ENCODE measurements at regions not wholly inside any gene's neighbourhood (a gene's known extent, or its start where the extent isn't known, plus 50 kb on each side); places are given as distances from the start of the nearest gene placed in this dataset.
"Not testable (repeated sequence)": the region's sequence is repeated elsewhere in the genome, so short reads cannot be mapped to it uniquely, and the experiment has no call there.

GRCh38 chr3:68523330-68523729, 409.0 kb downstream of the TAFA4 start:
- Histone ChIP-seq H3K9me2 (replicated peaks; ENCODE audit: control insufficient read depth, low read length) (no peaks in the 10 kb centered on the region), H3F3A (ENCODE audit: control insufficient read depth, insufficient read depth) (no peaks in the 10 kb centered on the region), H3K36me3 (ENCODE audit: control insufficient read depth, low read length) (no peaks in the 10 kb centered on the region), H3K4me2 (ENCODE audit: low read length) (no peak overlapping the region), H4K20me1 (ENCODE audit: control insufficient read depth, insufficient read depth, low read depth, low read length) (no peaks in the 10 kb centered on the region), H3K4me3 (ENCODE audit: low read length) (no peak overlapping the region), H3K27me3 (ENCODE audit: control insufficient read depth, low read length) (no peaks in the 10 kb centered on the region), H3K79me2 (ENCODE audit: control insufficient read depth, low read length) (no peaks in the 10 kb centered on the region), H3K4me1 (ENCODE audit: control insufficient read depth, low read length) (no peaks in the 10 kb centered on the region), H3K27ac (ENCODE audit: low read depth, low read length) (no peak overlapping the region), H3K9me3 (ENCODE audit: control insufficient read depth, insufficient read depth, low read length) (no peaks in the 10 kb centered on the region)
- TF ChIP-seq CTCF (IDR thresholded peaks at IDR 0.05; ENCODE audit: low read depth, low read length, poor library complexity, severe bottlenecking) (no peak), EZH2phosphoT487 (IDR thresholded peaks at IDR 0.05; ENCODE audit: borderline replicate concordance, low read length) (no peak)

- Histone ChIP-seq H3F3A (ENCODE audit: control insufficient read depth, insufficient read depth) (no peaks in the 10 kb centered on the region), H3K9me3 (ENCODE audit: control insufficient read depth, insufficient read depth, low read length) (no peaks in the 10 kb centered on the region), H3K27me3 (ENCODE audit: control insufficient read depth, low read length) (no peaks in the 10 kb centered on the region), H4K20me1 (ENCODE audit: control insufficient read depth, insufficient read depth, low read depth, low read length) (no peaks in the 10 kb centered on the region), H3K79me2 (ENCODE audit: control insufficient read depth, low read length) (no peaks in the 10 kb centered on the region), H3K4me2 (ENCODE audit: low read length) (no peak overlapping the region), H3K9me2 (replicated peaks; ENCODE audit: control insufficient read depth, low read length) (no peaks in the 10 kb centered on the region), H3K4me3 (ENCODE audit: low read length) (no peak overlapping the region), H3K36me3 (ENCODE audit: control insufficient read depth, low read length) (no peaks in the 10 kb centered on the region), H3K4me1 (ENCODE audit: control insufficient read depth, low read length) (no peaks in the 10 kb centered on the region), H3K27ac (ENCODE audit: low read depth, low read length) (no peak overlapping the region)
- TF ChIP-seq CTCF (IDR thresholded peaks at IDR 0.05; ENCODE audit: low read depth, low read length, poor library complexity, severe bottlenecking) (no peak), EZH2phosphoT487 (IDR thresholded peaks at IDR 0.05; ENCODE audit: borderline replicate concordance, low read length) (no peak)
These were observed 417.1 kb downstream of the TAFA4 start for GRCh38 chr3:68515237-68515636.

- Histone ChIP-seq H3K9me2 (replicated peaks; ENCODE audit: control insufficient read depth, low read length) (no peaks in the 10 kb centered on the region), H3K4me2 (ENCODE audit: low read length) (no peak overlapping the region), H3K27me3 (ENCODE audit: control insufficient read depth, low read length) (no peaks in the 10 kb centered on the region), H3K27ac (ENCODE audit: low read depth, low read length) (no peak overlapping the region), H3K79me2 (ENCODE audit: control insufficient read depth, low read length) (no peaks in the 10 kb centered on the region), H4K20me1 (ENCODE audit: control insufficient read depth, insufficient read depth, low read depth, low read length) (no peaks in the 10 kb centered on the region), H3K4me1 (ENCODE audit: control insufficient read depth, low read length) (no peaks in the 10 kb centered on the region), H3K9me3 (ENCODE audit: control insufficient read depth, insufficient read depth, low read length) (no peaks in the 10 kb centered on the region), H3K36me3 (ENCODE audit: control insufficient read depth, low read length) (no peaks in the 10 kb centered on the region), H3K4me3 (ENCODE audit: low read length) (no peak overlapping the region), H3F3A (ENCODE audit: control insufficient read depth, insufficient read depth) (no peaks in the 10 kb centered on the region)
- TF ChIP-seq CTCF (IDR thresholded peaks at IDR 0.05; ENCODE audit: low read depth, low read length, poor library complexity, severe bottlenecking) = no peak
- TF ChIP-seq EZH2phosphoT487 (IDR thresholded peaks at IDR 0.05; ENCODE audit: borderline replicate concordance, low read length) = no peak
These were observed 428.1 kb downstream of the TAFA4 start for GRCh38 chr3:68504201-68504600.

- H3K9me2 ChIP-seq (replicated peaks; ENCODE audit: control insufficient read depth, low read length); H3K36me3 ChIP-seq (ENCODE audit: control insufficient read depth, low read length); H3K79me2 ChIP-seq (ENCODE audit: control insufficient read depth, low read length); H3K27me3 ChIP-seq (ENCODE audit: control insufficient read depth, low read length); H3F3A ChIP-seq (ENCODE audit: control insufficient read depth, insufficient read depth); H3K4me3 ChIP-seq (ENCODE audit: low read length); H3K4me1 ChIP-seq (ENCODE audit: control insufficient read depth, low read length); H3K4me2 ChIP-seq (ENCODE audit: low read length); H3K27ac ChIP-seq (ENCODE audit: low read depth, low read length); H4K20me1 ChIP-seq (ENCODE audit: control insufficient read depth, insufficient read depth, low read depth, low read length); H3K9me3 ChIP-seq (ENCODE audit: control insufficient read depth, insufficient read depth, low read length): not testable (repeated sequence)
These were observed 446.5 kb downstream of the TAFA4 start for GRCh38 chr3:68485845-68486244.
